HepG2 (cell line): ENCODE measurements at regions not wholly inside any gene's neighbourhood (a gene's known extent, or its start where the extent isn't known, plus 50 kb on each side); places are given as distances from the start of the nearest gene placed in this dataset.

Experiments used
- ATAC-seq: fragments of 200-7000 bp; cut with Tn5 transposase; 3 replicates; pipeline ENCODE4 v1.9.1; 2020; ENCODE audit warnings: mild to moderate bottlenecking, moderate library complexity
- BruUV-seq: library from RNA; stranded (reverse); fragments of 400-500 nt; replicated peaks from 2 replicates; lab custom pipeline; 2021; lab: Mats Ljungman, UMichigan
- CTCF ChIA-PET: fragments of 300-600 bp; formaldehyde crosslinking; extraction: SDS; loops from one replicate; lab custom pipeline; 2021; ENCODE audit warnings: low total read pairs, inconsistent platforms, low intra/inter-chr PET ratio; lab: Yijun Ruan, JAX
- POLR2A ChIA-PET: fragments of 350-600 bp; sonication (Branson Sonifier 250); formaldehyde crosslinking; loops from one replicate; lab custom pipeline; 2020; ENCODE audit warnings: antibody characterized with exemption, inconsistent platforms; lab: Yijun Ruan, JAX
- DNase-seq: peaks from one replicate; pipeline ENCODE4 v3.0.0-alpha.2; 2015; ENCODE audit warnings: low spot score
- FAIRE-seq: peaks from 3 replicates; lab custom pipeline; 2011; peaks lifted over from hg19 to GRCh38; lab: Jason Lieb, UNC
- H2AFZ ChIP-seq: one replicate; pipeline ENCODE4 v1.6.1; 2011; ENCODE audit warnings: low read length, inconsistent platforms
- H3K27ac ChIP-seq: fragments of 300-600 bp; 3 replicates; pipeline ENCODE4 v1.8.0; 2011; ENCODE audit warnings: mixed run types, mild to moderate bottlenecking, mixed read lengths, low read length, inconsistent platforms; ENCODE audit not compliant: insufficient read depth; ENCODE audit errors: extremely low read length
- H3K27me3 ChIP-seq, 2 experiments: fragments of 200-600 bp in 1 of 2; 2 replicates in 1 of 2; 3 replicates in 1 of 2; pipeline versions ENCODE4 v1.6.0 to v1.8.0; 2011; ENCODE audit warnings: low read length in 2 of 2, mild to moderate bottlenecking in 2 of 2, moderate library complexity in 2 of 2, inconsistent platforms in 1 of 2; ENCODE audit not compliant: insufficient read depth in 2 of 2, control insufficient read depth in 1 of 2
- H3K36me3 ChIP-seq, 2 experiments: fragments of 200-600 bp in 1 of 2; replicated peaks in 1 of 2; 2 replicates in 1 of 2; 3 replicates in 1 of 2; pipeline versions ENCODE4 v1.5.1 to v1.8.0; 2011; ENCODE audit warnings: low read length in 2 of 2, inconsistent platforms in 1 of 2; ENCODE audit not compliant: insufficient read depth in 2 of 2, control insufficient read depth in 1 of 2
- H3K4me1 ChIP-seq: 2 replicates; pipeline ENCODE4 v1.5.1; 2012; ENCODE audit warnings: low read length, inconsistent platforms; ENCODE audit not compliant: insufficient read depth
- H3K4me2 ChIP-seq: 2 replicates; pipeline ENCODE4 v1.6.0; 2011; ENCODE audit warnings: low read depth, low read length, inconsistent platforms
- H3K4me3 ChIP-seq, 3 experiments: fragments of 200-600 bp in 1 of 3; sonication (generic), shearing (Covaris generic) in 1 of 3; replicated peaks in 1 of 3; 2 replicates each; pipeline ENCODE4 v1.5.1; 2011 to 2016; ENCODE audit warnings: low read length in 3 of 3, inconsistent platforms in 2 of 3, low read depth in 2 of 3, mild to moderate bottlenecking in 2 of 3, control low read depth in 1 of 3, mixed read lengths in 1 of 3; ENCODE audit not compliant: insufficient read depth in 1 of 3
- H3K79me2 ChIP-seq: one replicate; pipeline ENCODE4 v1.6.1; 2011; ENCODE audit warnings: low read length, inconsistent platforms; ENCODE audit not compliant: insufficient read depth
- H3K9ac ChIP-seq: 2 replicates; pipeline ENCODE4 v1.6.0; 2011; ENCODE audit warnings: mild to moderate bottlenecking, low read depth, low read length, inconsistent platforms; ENCODE audit not compliant: insufficient read depth
- H3K9me3 ChIP-seq: 2 replicates; pipeline ENCODE4 v1.5.1; 2012; ENCODE audit warnings: mild to moderate bottlenecking, low read length
- H4K20me1 ChIP-seq: 2 replicates; pipeline ENCODE4 v1.6.0; 2011; ENCODE audit warnings: inconsistent platforms, mild to moderate bottlenecking, low read length, moderate library complexity; ENCODE audit not compliant: insufficient read depth
- BHLHE40 ChIP-seq: IDR thresholded peaks from 2 replicates; pipeline ENCODE4 v1.6.1; 2011; ENCODE audit warnings: low read length, improper control_type of control experiment
- HNRNPLL ChIP-seq: fragments of 200-400 bp; formaldehyde crosslinking; IDR thresholded peaks from 2 replicates; pipeline ENCODE4 v1.6.1; 2017; ENCODE audit warnings: mild to moderate bottlenecking, low read depth, low read length; ENCODE audit not compliant: poor library complexity, severe bottlenecking
- MXD4 ChIP-seq: IDR thresholded peaks from 2 replicates; pipeline ENCODE4 v1.6.1; 2016; ENCODE audit warnings: mild to moderate bottlenecking, missing biosample characterization, missing genetic modification reagents
- RXRA ChIP-seq: sonication (generic); formaldehyde crosslinking; IDR thresholded peaks from 2 replicates; pipeline ENCODE4 v1.5.1; 2020; ENCODE audit warnings: missing genetic modification reagents
- RXRB ChIP-seq: IDR thresholded peaks from 2 replicates; pipeline ENCODE4 v1.6.1; 2016; ENCODE audit warnings: borderline replicate concordance, missing genetic modification reagents, missing compliant biosample characterization
- TEF ChIP-seq: sonication (generic); formaldehyde crosslinking; IDR thresholded peaks from 2 replicates; pipeline ENCODE4 v1.5.0; 2020; ENCODE audit warnings: missing genetic modification reagents
- ZBTB42 ChIP-seq: sonication (generic); formaldehyde crosslinking; IDR thresholded peaks from 2 replicates; pipeline ENCODE4 v1.5.0; 2020; ENCODE audit warnings: mild to moderate bottlenecking, missing genetic modification reagents
- ZFP82 ChIP-seq: sonication (generic); formaldehyde crosslinking; IDR thresholded peaks from 2 replicates; pipeline ENCODE4 v1.5.1; 2020; ENCODE audit warnings: mild to moderate bottlenecking, missing genetic modification reagents, borderline replicate concordance
- ZNF580 ChIP-seq: IDR thresholded peaks from 2 replicates; pipeline ENCODE4 v1.6.1; 2016; ENCODE audit warnings: low read depth, borderline replicate concordance
- ZNF709 ChIP-seq: sonication (generic); formaldehyde crosslinking; IDR thresholded peaks from 2 replicates; pipeline ENCODE4 v1.5.0; 2020; ENCODE audit warnings: mild to moderate bottlenecking, missing genetic modification reagents
- WGBS: methylation state at CpG from one replicate; pipeline ENCODE4 v1.1.6; 2017; ENCODE audit warnings: low lambda C conversion rate; 5-methylcytosine and 5-hydroxymethylcytosine counted together
- in situ Hi-C: cut with HindIII; loops from 2 replicates; pipeline ENCODE4 v1.10.0; 2017; ENCODE audit warnings: low pct_unique_long_range_greater_than_20kb; ENCODE audit not compliant: extremely low pct_ligation_motif_present
- intact Hi-C: fragments of 100-400 bp; cut with micrococcal nuclease; formaldehyde crosslinking; loops from one replicate; pipeline ENCODE4 v1.10.0; 2022; ENCODE audit not compliant: unreplicated experiment
- TF ChIP-seq, protein P1 (sequence below): sonication (generic); formaldehyde crosslinking; IDR thresholded peaks from 2 replicates; pipeline ENCODE4 v1.4.0; 2020; ENCODE audit warnings: missing genetic modification reagents
- TF ChIP-seq, protein P2 (sequence below): IDR thresholded peaks from 2 replicates; pipeline ENCODE4 v1.6.1; 2016; ENCODE audit warnings: low read depth, missing genetic modification reagents, missing compliant biosample characterization

DNA sequence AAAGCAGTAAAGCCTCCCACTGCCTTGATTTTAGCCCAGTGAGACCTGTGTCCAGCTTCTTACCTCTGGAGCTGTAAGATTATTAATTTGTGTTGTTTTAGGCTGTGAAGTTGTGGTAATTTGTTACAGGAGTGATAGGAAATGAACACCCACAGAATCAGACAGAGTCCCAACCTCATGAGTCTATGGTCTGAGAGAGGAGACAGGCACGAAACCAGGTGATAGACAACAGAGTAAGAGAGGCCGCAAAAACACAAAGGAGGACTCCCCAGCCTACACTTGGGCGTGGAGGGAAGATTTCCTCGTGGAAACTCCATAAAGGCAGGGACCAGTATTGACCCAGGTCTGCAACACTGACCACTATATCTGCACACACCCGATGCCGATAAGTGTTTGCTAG, 234.6 kb upstream of the JUN start:
- H3K36me3 ChIP-seq: no peaks in the 10 kb centered on the region
- H3K4me2 ChIP-seq: no peak overlapping the region
- no peak overlapping the region for H3K9ac ChIP-seq
- no peak overlapping the region for H3K27ac ChIP-seq
- ATAC-seq: no peak
- peaks cover 2 to 36% of the 10 kb centered on the region in 2 experiments; a peak in 2 of 5 replicates for H3K27me3 ChIP-seq
- no peak overlapping the region for H2AFZ ChIP-seq
- in situ Hi-C loops (no loop called here), intact Hi-C loops (no loop called here)
- FAIRE-seq: no peak
- no peaks in the 10 kb centered on the region for H4K20me1 ChIP-seq
- ChIA-PET POLR2A (no interaction called here), CTCF (no interaction called here)
- no peak overlapping the region for H3K4me3 ChIP-seq
- no peak for DNase-seq
- no TSS peak for BruUV-seq
- H3K9me3 ChIP-seq: 0 out of 2 replicates have a peak, but pooled peaks cover 4% of the 10 kb centered on the region
- no peaks in the 10 kb centered on the region for H3K79me2 ChIP-seq
- TF ChIP-seq ZNF580 (CRISPR knock-in tag) (no peak), BHLHE40 (no peak), HNRNPLL (no peak), TEF (no peak), ZFP82 (no peak), RXRB (CRISPR knock-in tag) (no peak)
- peaks cover 19% of the 10 kb centered on the region; the same call in 1 of the 2 replicates for H3K4me1 ChIP-seq
- WGBS: 27% methylated on average over 6 of the region's 6 CpGs

- 0 out of 2 replicates have a peak, but pooled peaks cover 4% of the 10 kb centered on the region for H3K9me3 ChIP-seq
- intact Hi-C loops: no loop called here
- TF ChIP-seq ZNF709 (CRISPR knock-in tag): no peak
- TF ChIP-seq, protein P1, sequence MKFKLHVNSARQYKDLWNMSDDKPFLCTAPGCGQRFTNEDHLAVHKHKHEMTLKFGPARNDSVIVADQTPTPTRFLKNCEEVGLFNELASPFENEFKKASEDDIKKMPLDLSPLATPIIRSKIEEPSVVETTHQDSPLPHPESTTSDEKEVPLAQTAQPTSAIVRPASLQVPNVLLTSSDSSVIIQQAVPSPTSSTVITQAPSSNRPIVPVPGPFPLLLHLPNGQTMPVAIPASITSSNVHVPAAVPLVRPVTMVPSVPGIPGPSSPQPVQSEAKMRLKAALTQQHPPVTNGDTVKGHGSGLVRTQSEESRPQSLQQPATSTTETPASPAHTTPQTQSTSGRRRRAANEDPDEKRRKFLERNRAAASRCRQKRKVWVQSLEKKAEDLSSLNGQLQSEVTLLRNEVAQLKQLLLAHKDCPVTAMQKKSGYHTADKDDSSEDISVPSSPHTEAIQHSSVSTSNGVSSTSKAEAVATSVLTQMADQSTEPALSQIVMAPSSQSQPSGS (CRISPR knock-in tag): no peak
- no peak for TF ChIP-seq ZBTB42 (CRISPR knock-in tag)
- no peak for TF ChIP-seq RXRA
- TF ChIP-seq, protein P2, sequence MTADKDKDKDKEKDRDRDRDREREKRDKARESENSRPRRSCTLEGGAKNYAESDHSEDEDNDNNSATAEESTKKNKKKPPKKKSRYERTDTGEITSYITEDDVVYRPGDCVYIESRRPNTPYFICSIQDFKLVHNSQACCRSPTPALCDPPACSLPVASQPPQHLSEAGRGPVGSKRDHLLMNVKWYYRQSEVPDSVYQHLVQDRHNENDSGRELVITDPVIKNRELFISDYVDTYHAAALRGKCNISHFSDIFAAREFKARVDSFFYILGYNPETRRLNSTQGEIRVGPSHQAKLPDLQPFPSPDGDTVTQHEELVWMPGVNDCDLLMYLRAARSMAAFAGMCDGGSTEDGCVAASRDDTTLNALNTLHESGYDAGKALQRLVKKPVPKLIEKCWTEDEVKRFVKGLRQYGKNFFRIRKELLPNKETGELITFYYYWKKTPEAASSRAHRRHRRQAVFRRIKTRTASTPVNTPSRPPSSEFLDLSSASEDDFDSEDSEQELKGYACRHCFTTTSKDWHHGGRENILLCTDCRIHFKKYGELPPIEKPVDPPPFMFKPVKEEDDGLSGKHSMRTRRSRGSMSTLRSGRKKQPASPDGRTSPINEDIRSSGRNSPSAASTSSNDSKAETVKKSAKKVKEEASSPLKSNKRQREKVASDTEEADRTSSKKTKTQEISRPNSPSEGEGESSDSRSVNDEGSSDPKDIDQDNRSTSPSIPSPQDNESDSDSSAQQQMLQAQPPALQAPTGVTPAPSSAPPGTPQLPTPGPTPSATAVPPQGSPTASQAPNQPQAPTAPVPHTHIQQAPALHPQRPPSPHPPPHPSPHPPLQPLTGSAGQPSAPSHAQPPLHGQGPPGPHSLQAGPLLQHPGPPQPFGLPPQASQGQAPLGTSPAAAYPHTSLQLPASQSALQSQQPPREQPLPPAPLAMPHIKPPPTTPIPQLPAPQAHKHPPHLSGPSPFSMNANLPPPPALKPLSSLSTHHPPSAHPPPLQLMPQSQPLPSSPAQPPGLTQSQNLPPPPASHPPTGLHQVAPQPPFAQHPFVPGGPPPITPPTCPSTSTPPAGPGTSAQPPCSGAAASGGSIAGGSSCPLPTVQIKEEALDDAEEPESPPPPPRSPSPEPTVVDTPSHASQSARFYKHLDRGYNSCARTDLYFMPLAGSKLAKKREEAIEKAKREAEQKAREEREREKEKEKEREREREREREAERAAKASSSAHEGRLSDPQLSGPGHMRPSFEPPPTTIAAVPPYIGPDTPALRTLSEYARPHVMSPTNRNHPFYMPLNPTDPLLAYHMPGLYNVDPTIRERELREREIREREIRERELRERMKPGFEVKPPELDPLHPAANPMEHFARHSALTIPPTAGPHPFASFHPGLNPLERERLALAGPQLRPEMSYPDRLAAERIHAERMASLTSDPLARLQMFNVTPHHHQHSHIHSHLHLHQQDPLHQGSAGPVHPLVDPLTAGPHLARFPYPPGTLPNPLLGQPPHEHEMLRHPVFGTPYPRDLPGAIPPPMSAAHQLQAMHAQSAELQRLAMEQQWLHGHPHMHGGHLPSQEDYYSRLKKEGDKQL (CRISPR knock-in tag): no peak
- no peak for TF ChIP-seq MXD4
Observed at GRCh38 chr1:59018860-59019259, 235.0 kb upstream of the JUN start.

More at GRCh38 chr1:59018860-59019259, 235.0 kb upstream of the JUN start:
- DNase-seq (no peak), FAIRE-seq (no peak), ATAC-seq (no peak)
- ChIA-PET POLR2A (no interaction called here), CTCF (no interaction called here)
- no peak overlapping the region for H3K9ac ChIP-seq
- H3K4me1 ChIP-seq: peaks cover 19% of the 10 kb centered on the region; the same call in 1 of the 2 replicates
- in situ Hi-C loops: no loop called here
- no peaks in the 10 kb centered on the region for H4K20me1 ChIP-seq
- H2AFZ ChIP-seq: no peak overlapping the region
- BruUV-seq: no TSS peak
- H3K36me3 ChIP-seq: no peaks in the 10 kb centered on the region
- peaks cover 2 to 32% of the 10 kb centered on the region in 2 experiments; a peak in 2 of 5 replicates for H3K27me3 ChIP-seq
- H3K27ac ChIP-seq: no peak overlapping the region
- H3K4me2 ChIP-seq: no peak overlapping the region
- WGBS: 75% methylated on average over 6 of the region's 7 CpGs
- H3K4me3 ChIP-seq: no peak overlapping the region
- no peaks in the 10 kb centered on the region for H3K79me2 ChIP-seq
